Neural cell (in vitro differentiated cells): ENCODE measurements at regions not wholly inside any gene's neighbourhood (a gene's known extent, or its start where the extent isn't known, plus 50 kb on each side); places are given as distances from the start of the nearest gene placed in this dataset.

Source experiments
- H2AFZ ChIP-seq: fragments of 200-600, 300-800 bp; sonication (generic), shearing (Covaris generic); 2 replicates; pipeline ENCODE4 v1.6.0; 2014; ENCODE audit warnings: low read depth, mild to moderate bottlenecking, antibody characterized with exemption, low read length, moderate library complexity
- H3F3A ChIP-seq: fragments of 200-600 bp; shearing (Covaris generic); 2 replicates; pipeline ENCODE4 v1.6.1; 2016; ENCODE audit warnings: mild to moderate bottlenecking, moderate library complexity, mixed read lengths, antibody characterized with exemption, low read length; ENCODE audit not compliant: insufficient read depth, poor library complexity, severe bottlenecking
- H3K27ac ChIP-seq: fragments of 200-600, 300-800 bp; sonication (generic), shearing (Covaris generic); 2 replicates; pipeline ENCODE4 v1.5.1; 2014; ENCODE audit warnings: mild to moderate bottlenecking, low read length, moderate library complexity
- H3K27me3 ChIP-seq: fragments of 300-800, 200-600 bp; sonication (generic), shearing (Covaris generic); 2 replicates; pipeline ENCODE4 v1.6.0; 2014; ENCODE audit warnings: mild to moderate bottlenecking, low read depth, low read length, moderate library complexity; ENCODE audit not compliant: insufficient read depth
- H3K36me3 ChIP-seq: fragments of 300-800, 200-600 bp; sonication (generic), shearing (Covaris generic); 2 replicates; pipeline ENCODE4 v1.5.1; 2014; ENCODE audit warnings: mild to moderate bottlenecking, antibody characterized with exemption, low read length, moderate library complexity; ENCODE audit not compliant: insufficient read depth
- H3K4me2 ChIP-seq: fragments of 300-800, 200-600 bp; sonication (generic), shearing (Covaris generic); 2 replicates; pipeline ENCODE4 v1.6.0; 2014; ENCODE audit warnings: mild to moderate bottlenecking, low read length
- H3K4me3 ChIP-seq: fragments of 300-800, 200-600 bp; sonication (generic), shearing (Covaris generic); 2 replicates; pipeline ENCODE4 v1.5.1; 2014; ENCODE audit warnings: mild to moderate bottlenecking, low read length, moderate library complexity
- H3K79me2 ChIP-seq: fragments of 200-600 bp; shearing (Covaris generic); replicated peaks from 2 replicates; pipeline ENCODE4 v1.6.0; 2014; ENCODE audit warnings: mild to moderate bottlenecking, low read length, moderate library complexity; ENCODE audit not compliant: insufficient read depth
- H3K9ac ChIP-seq: fragments of 300-800, 200-600 bp; sonication (generic), shearing (Covaris generic); 2 replicates; pipeline ENCODE4 v1.6.1; 2016; ENCODE audit warnings: mild to moderate bottlenecking, low read length, mixed read lengths
- H3K9me2 ChIP-seq: fragments of 200-600 bp; shearing (Covaris generic); 2 replicates; pipeline ENCODE4 v1.6.1; 2016; ENCODE audit warnings: mild to moderate bottlenecking, low read length, mixed read lengths; ENCODE audit not compliant: insufficient read depth
- H3K9me3 ChIP-seq: fragments of 200-600, 300-800 bp; sonication (generic), shearing (Covaris generic); 2 replicates; pipeline ENCODE4 v1.6.1; 2016; ENCODE audit warnings: mild to moderate bottlenecking, mixed run types, low read length, moderate library complexity, mixed read lengths
- H4K20me1 ChIP-seq: fragments of 200-600 bp; shearing (Covaris generic); 2 replicates; pipeline ENCODE4 v1.6.1; 2016; ENCODE audit warnings: mild to moderate bottlenecking, mixed run types; ENCODE audit not compliant: insufficient read depth
- CTCF ChIP-seq: fragments of 450-650 bp; IDR thresholded peaks from 2 replicates; pipeline ENCODE4 v1.5.1; 2014; ENCODE audit warnings: antibody characterized with exemption, mild to moderate bottlenecking, moderate library complexity; ENCODE audit not compliant: poor library complexity, severe bottlenecking
- EP300 ChIP-seq: fragments of 450-650 bp; conservative IDR thresholded peaks from 2 replicates; pipeline ENCODE4 v1.6.1; 2014; ENCODE audit warnings: antibody characterized with exemption, mild to moderate bottlenecking, moderate library complexity; ENCODE audit not compliant: poor library complexity, severe bottlenecking
- EZH2 ChIP-seq: fragments of 200-600, 300-800 bp; shearing (Covaris generic), sonication (generic); IDR thresholded peaks from 2 replicates; pipeline ENCODE4 v1.6.1; 2014; ENCODE audit warnings: antibody characterized with exemption, low read length, borderline replicate concordance, mild to moderate bottlenecking; ENCODE audit not compliant: insufficient read depth, poor library complexity, severe bottlenecking
- MXI1 ChIP-seq: fragments of 450-650 bp; conservative IDR thresholded peaks from 2 replicates; pipeline ENCODE4 v1.6.1; 2014; ENCODE audit warnings: antibody characterized with exemption, mild to moderate bottlenecking; ENCODE audit not compliant: poor library complexity, severe bottlenecking
- POLR2AphosphoS5 ChIP-seq: IDR thresholded peaks from 2 replicates; pipeline ENCODE4 v1.6.1; 2012
- RAD21 ChIP-seq: fragments of 450-650 bp; conservative IDR thresholded peaks from 2 replicates; pipeline ENCODE4 v1.6.1; 2014; ENCODE audit warnings: antibody characterized with exemption, mild to moderate bottlenecking, moderate library complexity
- REST ChIP-seq: IDR thresholded peaks from 2 replicates; pipeline ENCODE4 v1.6.1; 2012; ENCODE audit warnings: borderline replicate concordance
- SMC3 ChIP-seq: fragments of 450-650 bp; conservative IDR thresholded peaks from 2 replicates; pipeline ENCODE4 v1.6.1; 2014; ENCODE audit warnings: antibody characterized with exemption, mild to moderate bottlenecking, moderate library complexity; ENCODE audit not compliant: poor library complexity
- TAF1 ChIP-seq: IDR thresholded peaks from 2 replicates; pipeline ENCODE4 v1.6.1; 2012; ENCODE audit warnings: low read depth

GRCh38 chr22:34283844-34284243 is 363.6 kb upstream of the LARGE1 start:
- Histone ChIP-seq H3K9me2 (no peaks in the 10 kb centered on the region), H3K4me2 (no peak overlapping the region), H3F3A (no peaks in the 10 kb centered on the region), H3K9me3 (no peaks in the 10 kb centered on the region), H3K79me2 (no peaks in the 10 kb centered on the region), H3K4me3 (no peak overlapping the region), H3K9ac (no peak overlapping the region), H3K27me3 (no peaks in the 10 kb centered on the region), H2AFZ (no peak overlapping the region), H3K27ac (no peak overlapping the region), H4K20me1 (no peaks in the 10 kb centered on the region), H3K36me3 (no peaks in the 10 kb centered on the region)
- TF ChIP-seq CTCF: no peak
- no peak for TF ChIP-seq REST
- TF ChIP-seq MXI1: no peak
- no peak for TF ChIP-seq TAF1
- TF ChIP-seq EZH2: no peak
- no peak for TF ChIP-seq SMC3
- no peak for TF ChIP-seq POLR2AphosphoS5
- no peak for TF ChIP-seq RAD21
- TF ChIP-seq EP300: no peak

GRCh38 chr22:34293324-34293723 is 373.0 kb upstream of the LARGE1 start:
- Histone ChIP-seq H3K9ac (no peak overlapping the region), H3K4me2 (no peak overlapping the region), H4K20me1 (no peaks in the 10 kb centered on the region), H3K79me2 (no peaks in the 10 kb centered on the region), H3K9me3 (no peaks in the 10 kb centered on the region), H3K9me2 (no peaks in the 10 kb centered on the region), H3K4me3 (no peak overlapping the region), H3K36me3 (no peaks in the 10 kb centered on the region), H2AFZ (no peak overlapping the region), H3K27me3 (no peaks in the 10 kb centered on the region), H3F3A (no peaks in the 10 kb centered on the region), H3K27ac (no peak overlapping the region)
- TF ChIP-seq EZH2 (no peak), MXI1 (no peak), EP300 (no peak), CTCF (no peak), SMC3 (no peak)
